H1 (cell line): ENCODE measurements at regions not wholly inside any gene's neighbourhood (a gene's known extent, or its start where the extent isn't known, plus 50 kb on each side); places are given as distances from the start of the nearest gene placed in this dataset.

ENCODE experiments used
- CTCF ChIA-PET: fragments of 300-600 bp; sonication (Branson Sonifier 250); formaldehyde crosslinking; loops from one replicate; lab custom pipeline; 2021; ENCODE audit not compliant: partially characterized antibody; lab: Charles Lee
- POLR2A ChIA-PET: fragments of 300-600 bp; sonication (Branson Sonifier 250); formaldehyde crosslinking; loops from one replicate; lab custom pipeline; 2021; ENCODE audit warnings: inconsistent platforms; ENCODE audit not compliant: partially characterized antibody; lab: Charles Lee
- DNase-seq, 2 experiments: peaks; one replicate each; pipeline versions ENCODE4 v3.0.0 to v3.0.0-alpha.2; 2010 to 2022; ENCODE audit warnings: low spot score in 2 of 2, low read depth in 1 of 2, mixed read lengths in 1 of 2
- FAIRE-seq: peaks from 2 replicates; lab custom pipeline; 2011; peaks lifted over from hg19 to GRCh38; lab: Jason Lieb, UNC
- H2AFZ ChIP-seq: 2 replicates; pipeline ENCODE4 v1.8.1; 2012; ENCODE audit warnings: low read length, inconsistent platforms
- H2AK5ac ChIP-seq: 2 replicates; pipeline ENCODE4 v1.6.1; 2013; ENCODE audit warnings: low read depth, low read length
- H2BK120ac ChIP-seq: replicated peaks from 2 replicates; pipeline ENCODE3; 2013; ENCODE audit warnings: low read depth, low read length, inconsistent platforms
- H2BK12ac ChIP-seq: 2 replicates; pipeline ENCODE4 v1.6.1; 2013; ENCODE audit warnings: low read depth, low read length
- H2BK15ac ChIP-seq: 2 replicates; pipeline ENCODE4 v1.6.1; 2013; ENCODE audit warnings: low read length
- H2BK20ac ChIP-seq: 2 replicates; pipeline ENCODE4 v1.6.1; 2013; ENCODE audit warnings: low read length
- H2BK5ac ChIP-seq: 2 replicates; pipeline ENCODE4 v1.6.1; 2013; ENCODE audit warnings: low read depth, low read length
- H3K14ac ChIP-seq: 2 replicates; pipeline ENCODE4 v1.6.1; 2013; ENCODE audit warnings: inconsistent platforms; ENCODE audit not compliant: insufficient read length
- H3K18ac ChIP-seq: 2 replicates; pipeline ENCODE4 v1.6.1; 2013; ENCODE audit warnings: low read length; ENCODE audit errors: extremely low read depth
- H3K23ac ChIP-seq: 2 replicates; pipeline ENCODE4 v1.6.1; 2013; ENCODE audit warnings: inconsistent platforms; ENCODE audit not compliant: insufficient read length
- H3K23me2 ChIP-seq: 2 replicates; pipeline ENCODE4 v1.6.1; 2013; ENCODE audit warnings: low read depth, low read length
- H3K27ac ChIP-seq: 2 replicates; pipeline ENCODE4 v1.6.1; 2011; ENCODE audit warnings: low read depth, low read length, inconsistent platforms
- H3K27me3 ChIP-seq, 4 experiments: replicated peaks in 1 of 4; 1 replicate in 1 of 4; 2 replicates in 3 of 4; pipeline versions ENCODE4 v1.6.1 to v1.8.1; 2011 to 2013; ENCODE audit warnings: low read length in 3 of 4, mild to moderate bottlenecking in 3 of 4, inconsistent platforms in 2 of 4, mixed read lengths in 2 of 4, moderate library complexity in 1 of 4; ENCODE audit not compliant: control insufficient read depth in 3 of 4, insufficient read depth in 3 of 4; ENCODE audit errors: extremely low read depth in 1 of 4
- H3K36me3 ChIP-seq, 4 experiments: 2 replicates each; pipeline versions ENCODE4 v1.6.1 to v1.8.1; 2011 to 2013; ENCODE audit warnings: mild to moderate bottlenecking in 4 of 4, low read length in 3 of 4, moderate library complexity in 2 of 4, control low read depth in 1 of 4, inconsistent platforms in 1 of 4; ENCODE audit not compliant: insufficient read depth in 4 of 4, control insufficient read depth in 2 of 4
- H3K4ac ChIP-seq: replicated peaks from 2 replicates; pipeline ENCODE3; 2013; ENCODE audit warnings: low read length, low read depth, mixed read lengths, inconsistent platforms; ENCODE audit not compliant: insufficient read length
- H3K4me1 ChIP-seq, 4 experiments: replicated peaks in 1 of 4; 1 replicate in 1 of 4; 2 replicates in 3 of 4; pipeline versions ENCODE4 v1.6.1 to v1.8.1; 2011 to 2013; ENCODE audit warnings: low read length in 3 of 4, inconsistent platforms in 2 of 4, mixed read lengths in 1 of 4; ENCODE audit not compliant: insufficient read depth in 4 of 4, control insufficient read depth in 3 of 4
- H3K4me2 ChIP-seq, 2 experiments: 2 replicates each; pipeline versions ENCODE4 v1.6.1 to v1.8.1; 2011 to 2013; ENCODE audit warnings: low read depth in 2 of 2, low read length in 2 of 2, control low read depth in 1 of 2, inconsistent platforms in 1 of 2, mild to moderate bottlenecking in 1 of 2; ENCODE audit not compliant: insufficient read depth in 1 of 2
- H3K4me3 ChIP-seq, 4 experiments: fragments of 200-600, 300-600 bp in 1 of 4; sonication (generic), shearing (Covaris generic), sonication (Bioruptor Twin) in 1 of 4; 2 replicates each; pipeline versions ENCODE4 v1.5.1 to v1.8.1; 2011 to 2016; ENCODE audit warnings: low read length in 4 of 4, low read depth in 3 of 4, control low read depth in 2 of 4, inconsistent platforms in 2 of 4, mild to moderate bottlenecking in 2 of 4, mixed read lengths in 1 of 4, moderate library complexity in 1 of 4; ENCODE audit not compliant: insufficient read depth in 2 of 4; ENCODE audit errors: extremely low read depth in 1 of 4
- H3K56ac ChIP-seq: replicated peaks from 2 replicates; pipeline ENCODE3; 2013; ENCODE audit warnings: low read depth, mild to moderate bottlenecking, mixed read lengths, low read length, inconsistent platforms; ENCODE audit not compliant: insufficient read length
- H3K79me1 ChIP-seq: 2 replicates; pipeline ENCODE4 v1.6.1; 2013; ENCODE audit warnings: low read depth, low read length, control low read depth
- H3K79me2 ChIP-seq, 2 experiments: 2 replicates each; pipeline versions ENCODE4 v1.6.1 to v1.8.1; 2012 to 2013; ENCODE audit warnings: low read length in 2 of 2, mild to moderate bottlenecking in 2 of 2, inconsistent platforms in 1 of 2; ENCODE audit not compliant: insufficient read depth in 2 of 2, control insufficient read depth in 1 of 2
- H3K9ac ChIP-seq, 4 experiments: replicated peaks in 1 of 4; 1 replicate in 1 of 4; 2 replicates in 3 of 4; pipeline versions ENCODE4 v1.6.1 to v1.8.1; 2011 to 2013; ENCODE audit warnings: low read depth in 3 of 4, low read length in 3 of 4, control low read depth in 2 of 4, mild to moderate bottlenecking in 2 of 4, moderate library complexity in 2 of 4, inconsistent platforms in 1 of 4; ENCODE audit errors: extremely low read depth in 1 of 4
- H3K9me3 ChIP-seq, 2 experiments: 2 replicates each; pipeline versions ENCODE4 v1.6.1 to v1.8.1; 2012 to 2013; ENCODE audit warnings: mild to moderate bottlenecking in 2 of 2, moderate library complexity in 2 of 2, control low read depth in 1 of 2, inconsistent platforms in 1 of 2, low read depth in 1 of 2, low read length in 1 of 2, mixed read lengths in 1 of 2; ENCODE audit not compliant: insufficient read depth in 2 of 2
- H4K20me1 ChIP-seq, 2 experiments: replicated peaks in 1 of 2; 2 replicates each; pipeline versions ENCODE3 to v1.8.1; 2011 to 2013; ENCODE audit warnings: inconsistent platforms in 2 of 2, low read length in 2 of 2, mild to moderate bottlenecking in 1 of 2; ENCODE audit not compliant: insufficient read depth in 2 of 2, control insufficient read depth in 1 of 2
- H4K5ac ChIP-seq: 2 replicates; pipeline ENCODE4 v1.6.1; 2013; ENCODE audit warnings: low read length, low read depth, mixed read lengths, inconsistent platforms; ENCODE audit not compliant: insufficient read length
- H4K8ac ChIP-seq: 2 replicates; pipeline ENCODE4 v1.8.0; 2013; ENCODE audit warnings: mild to moderate bottlenecking, moderate library complexity, low read length, inconsistent platforms; ENCODE audit not compliant: insufficient read depth; ENCODE audit errors: extremely low read depth
- H4K91ac ChIP-seq: replicated peaks from 2 replicates; pipeline ENCODE3; 2013; ENCODE audit warnings: low read length, mixed read lengths, inconsistent platforms; ENCODE audit not compliant: insufficient read length
- JUN ChIP-seq: IDR thresholded peaks from 2 replicates; pipeline ENCODE4 v1.6.1; 2011; ENCODE audit warnings: low read depth, mild to moderate bottlenecking, improper control_type of control experiment, low read length
- TAF7 ChIP-seq: optimal IDR thresholded peaks from 2 replicates; pipeline ENCODE3; 2011; ENCODE audit warnings: low read depth, mild to moderate bottlenecking, inconsistent platforms, low read length, moderate library complexity, borderline replicate concordance
- ZNF274 ChIP-seq: IDR thresholded peaks from 2 replicates; pipeline ENCODE4 v1.7.0; 2012; ENCODE audit warnings: low read length, borderline replicate concordance; ENCODE audit errors: extremely low read depth
- WGBS, 2 experiments: shearing (Covaris generic) in 1 of 2; methylation state at CpG; one replicate each; pipeline versions ENCODE4 v1.1.6 to v1.1.7; 2013 to 2015; ENCODE audit warnings: low lambda C conversion rate in 2 of 2, mixed read lengths in 2 of 2, inconsistent platforms in 1 of 2, low coverage in 1 of 2, missing lambda C conversion rate in 1 of 2; ENCODE audit not compliant: insufficient replicate concordance in 2 of 2, insufficient coverage in 1 of 2, insufficient read length in 1 of 2; ENCODE audit errors: extremely low coverage in 1 of 2, missing lambda C conversion rate in 1 of 2; 5-methylcytosine and 5-hydroxymethylcytosine counted together

DNA sequence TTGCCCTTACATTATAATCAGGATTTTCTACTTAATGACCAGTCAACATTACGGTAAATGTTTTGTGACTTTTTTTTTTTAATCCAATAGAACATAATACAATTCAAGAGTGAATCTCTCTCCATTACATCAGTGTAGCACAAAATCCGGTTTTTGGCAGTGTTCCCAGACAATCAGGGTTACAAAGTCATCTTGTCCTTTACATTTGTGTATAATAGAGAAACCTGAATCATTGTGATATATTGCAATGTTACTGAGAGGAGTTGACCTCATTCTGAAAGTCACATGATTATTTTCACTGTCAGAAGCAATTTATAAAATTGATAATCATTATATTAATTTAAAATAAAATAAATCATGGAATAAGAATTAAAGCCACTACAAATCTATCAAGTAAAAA, 1346.0 kb upstream of the SPRY2 start:
- no peak overlapping the region for H2AK5ac ChIP-seq
- DNase-seq = no peak
- H3K23me2 ChIP-seq = no peaks in the 10 kb centered on the region
- no peak overlapping the region for H3K27ac ChIP-seq
- no peak overlapping the region for H2BK5ac ChIP-seq
- no peak for TF ChIP-seq TAF7
- no peak for TF ChIP-seq ZNF274
- no peak for TF ChIP-seq JUN
- TF ChIP-seq, all 59 proteins: peak for 0
- H3K27me3 ChIP-seq = no peaks in the 10 kb centered on the region
- H3K18ac ChIP-seq = no peak overlapping the region
- no peak overlapping the region for H2BK20ac ChIP-seq
- H3K4ac ChIP-seq = no peak overlapping the region
- no peak overlapping the region for H4K5ac ChIP-seq
- no peak overlapping the region for H2BK15ac ChIP-seq
- H2AFZ ChIP-seq = no peak overlapping the region
- no peak overlapping the region for H3K14ac ChIP-seq
- H2BK12ac ChIP-seq = no peak overlapping the region
- no peaks in the 10 kb centered on the region for H3K36me3 ChIP-seq
- H3K9ac ChIP-seq = no peak overlapping the region
- ChIA-PET POLR2A (no interaction called here), CTCF (no interaction called here)
- H4K8ac ChIP-seq = no peak overlapping the region
- WGBS, 2 experiments = 92% methylated on average over 2 of the region's 2 CpGs; no CpG with 5 or more reads in 1 of the 2 experiments
- no peak overlapping the region for H3K23ac ChIP-seq
- no peak overlapping the region for H3K56ac ChIP-seq
- H3K4me1 ChIP-seq = no peaks in the 10 kb centered on the region; a peak in 1 of 7 replicates
- H4K91ac ChIP-seq = no peak overlapping the region
- no peak overlapping the region for H3K4me3 ChIP-seq
- no peak overlapping the region for H2BK120ac ChIP-seq
- H4K20me1 ChIP-seq = no peaks in the 10 kb centered on the region
- no peaks in the 10 kb centered on the region for H3K79me2 ChIP-seq
- FAIRE-seq = no peak
- no peaks in the 10 kb centered on the region for H3K79me1 ChIP-seq
- no peaks in the 10 kb centered on the region for H3K9me3 ChIP-seq
- H3K4me2 ChIP-seq = no peak overlapping the region
